Fibroblast of lung (primary cell): ENCODE measurements at regions not wholly inside any gene's neighbourhood (a gene's known extent, or its start where the extent isn't known, plus 50 kb on each side); places are given as distances from the start of the nearest gene placed in this dataset.

Experiments
- CTCF ChIP-seq, 2 donors: IDR thresholded peaks in 1 of 2; conservative IDR thresholded peaks in 1 of 2; 1 replicate in 1 of 2; 2 replicates in 1 of 2; pipeline ENCODE4 v1.5.1; 2011 to 2012; ENCODE audit warnings: low read length in 2 of 2, control low read depth in 1 of 2, inconsistent platforms in 1 of 2, low read depth in 1 of 2, mild to moderate bottlenecking in 1 of 2
- EZH2 ChIP-seq: IDR thresholded peaks from 2 replicates; pipeline ENCODE4 v1.5.1; 2012; ENCODE audit warnings: low read length, control low read depth, mild to moderate bottlenecking; ENCODE audit errors: missing control alignments

GRCh38 chr10:57754803-57755202 lies 512.9 kb downstream of the IPMK start:
- no peak for TF ChIP-seq CTCF (conservative IDR thresholded peaks at IDR 0.05 in 1 of 2, IDR thresholded peaks at IDR 0.05 in 1 of 2; ENCODE audit: low read depth in 1 of 2, low read length in 2 of 2)
- no peak for TF ChIP-seq EZH2
